NT2/D1 (cell line): ENCODE measurements at regions not wholly inside any gene's neighbourhood (a gene's known extent, or its start where the extent isn't known, plus 50 kb on each side); places are given as distances from the start of the nearest gene placed in this dataset.

Experiments used
- DNase-seq: peaks from one replicate; pipeline ENCODE4 v3.0.0-alpha.2; 2011; ENCODE audit warnings: low read depth, low spot score
- H3K27me3 ChIP-seq: 2 replicates; pipeline ENCODE4 v1.6.0; 2011; ENCODE audit warnings: mild to moderate bottlenecking; ENCODE audit not compliant: insufficient read length, insufficient read depth
- H3K36me3 ChIP-seq: 2 replicates; pipeline ENCODE4 v1.6.1; 2011; ENCODE audit warnings: mild to moderate bottlenecking, low read length, mixed read lengths; ENCODE audit not compliant: insufficient read depth, insufficient read length
- H3K4me1 ChIP-seq: 2 replicates; pipeline ENCODE4 v1.5.1; 2011; ENCODE audit not compliant: insufficient read depth, insufficient read length
- H3K4me3 ChIP-seq: 2 replicates; pipeline ENCODE4 v1.5.1; 2011; ENCODE audit warnings: low read depth; ENCODE audit not compliant: insufficient read length
- H3K9ac ChIP-seq: 2 replicates; pipeline ENCODE4 v1.6.0; 2011; ENCODE audit warnings: low read depth; ENCODE audit not compliant: insufficient read length
- H3K9me3 ChIP-seq: 2 replicates; pipeline ENCODE4 v1.5.1; 2011; ENCODE audit warnings: mild to moderate bottlenecking, low read length; ENCODE audit not compliant: insufficient read depth
- SUZ12 ChIP-seq: IDR thresholded peaks from 2 replicates; pipeline ENCODE4 v1.6.1; 2011; ENCODE audit not compliant: insufficient read length, insufficient read depth; ENCODE audit errors: extremely low read depth
- YY1 ChIP-seq: IDR thresholded peaks from 2 replicates; pipeline ENCODE4 v1.6.1; 2011; ENCODE audit not compliant: insufficient read length, insufficient read depth
- ZNF274 ChIP-seq: IDR thresholded peaks from 2 replicates; pipeline ENCODE4 v1.6.1; 2011; ENCODE audit warnings: mild to moderate bottlenecking, low read depth, low read length

DNA sequence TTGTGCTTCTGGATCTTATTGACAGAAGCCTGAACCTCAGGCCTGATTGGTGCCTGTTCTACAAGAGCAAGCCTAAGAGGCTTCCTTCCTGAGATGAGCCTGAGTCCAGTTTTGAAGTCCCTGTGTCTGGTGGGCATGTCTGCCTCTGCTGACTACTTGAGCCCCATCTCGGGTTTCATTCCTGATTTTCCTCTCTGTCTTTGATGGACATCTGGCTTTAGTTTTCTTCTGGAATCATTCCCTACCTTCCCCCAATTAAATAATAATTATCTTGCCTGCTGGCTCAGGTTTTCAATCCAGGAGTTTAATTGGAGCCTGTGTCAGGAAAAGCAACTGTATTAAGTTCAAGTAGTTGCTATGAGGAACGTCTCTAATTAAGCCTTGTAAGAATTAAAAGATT is 135.5 kb upstream of the MC4R start:
- DNase-seq, result no peak
- Histone ChIP-seq H3K27me3 (no peaks in the 10 kb centered on the region), H3K9me3 (no peaks in the 10 kb centered on the region), H3K4me3 (no peak overlapping the region), H3K4me1 (no peaks in the 10 kb centered on the region), H3K9ac (no peak overlapping the region), H3K36me3 (no peaks in the 10 kb centered on the region)
- no peak for TF ChIP-seq SUZ12
- TF ChIP-seq ZNF274, result no peak

GRCh38 chr18:60534538-60534937 is 162.0 kb upstream of the MC4R start:
- Histone ChIP-seq H3K36me3 (no peaks in the 10 kb centered on the region), H3K27me3 (no peaks in the 10 kb centered on the region), H3K9me3 (no peaks in the 10 kb centered on the region), H3K4me1 (no peaks in the 10 kb centered on the region), H3K4me3 (no peak overlapping the region), H3K9ac (no peak overlapping the region)
- TF ChIP-seq ZNF274 (no peak), SUZ12 (no peak), YY1 (no peak)
- DNase-seq, result no peak

- Histone ChIP-seq H3K9me3 (no peaks in the 10 kb centered on the region), H3K9ac (no peak overlapping the region), H3K27me3 (no peaks in the 10 kb centered on the region), H3K4me1 (no peaks in the 10 kb centered on the region), H3K4me3 (no peak overlapping the region), H3K36me3 (no peaks in the 10 kb centered on the region)
- TF ChIP-seq YY1 (no peak), ZNF274 (no peak), SUZ12 (no peak)
- DNase-seq, result no peak
Measured at GRCh38 chr18:60537074-60537473, 164.5 kb upstream of the MC4R start.

DNA sequence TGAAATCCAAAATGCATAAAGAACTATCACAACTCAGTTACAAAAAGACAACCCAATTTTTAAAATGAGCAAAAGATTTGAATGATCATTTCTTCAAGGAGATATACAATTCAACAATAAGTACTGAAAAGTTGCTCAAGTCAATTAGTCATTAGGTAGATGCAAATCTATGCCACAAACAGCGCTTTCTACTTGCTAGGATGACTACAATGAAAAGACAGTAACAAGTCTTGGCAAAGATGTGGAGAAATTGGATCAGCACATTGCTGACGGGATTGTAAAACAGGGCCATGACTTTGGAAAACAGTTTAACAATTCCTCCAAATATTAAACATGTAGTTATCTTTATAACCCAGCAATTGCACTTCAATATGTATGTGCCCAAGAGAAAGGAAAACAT is 166.3 kb upstream of the MC4R start:
- H3K9ac ChIP-seq, result no peak overlapping the region
- no peak overlapping the region for H3K4me3 ChIP-seq
- H3K9me3 ChIP-seq, result no peaks in the 10 kb centered on the region
- DNase-seq, result no peak
- no peaks in the 10 kb centered on the region for H3K27me3 ChIP-seq
- TF ChIP-seq YY1 (no peak), SUZ12 (no peak), ZNF274 (no peak)
- no peaks in the 10 kb centered on the region for H3K36me3 ChIP-seq
- H3K4me1 ChIP-seq, result no peaks in the 10 kb centered on the region

DNA sequence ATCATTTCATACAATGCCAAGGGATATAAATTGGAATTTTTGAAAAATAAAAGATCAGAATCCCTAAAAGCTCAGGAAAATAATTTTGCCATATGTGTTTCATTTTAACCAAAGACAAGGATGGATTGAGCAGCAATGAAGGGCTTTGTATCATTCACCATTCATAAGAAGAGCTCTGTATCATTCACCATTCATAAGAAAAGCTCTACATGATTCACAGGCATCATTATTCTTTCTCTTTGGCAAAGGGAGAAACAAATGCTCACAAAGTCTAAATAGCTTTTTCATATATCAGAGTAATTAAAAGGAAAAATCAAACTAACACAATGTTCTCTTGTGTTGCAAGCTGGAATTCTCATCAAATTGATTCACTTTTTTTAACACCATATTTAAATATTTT is 169.1 kb upstream of the MC4R start:
- TF ChIP-seq SUZ12 (no peak), ZNF274 (no peak), YY1 (no peak)
- H3K9ac ChIP-seq, result no peak overlapping the region
- H3K36me3 ChIP-seq, result no peaks in the 10 kb centered on the region
- H3K27me3 ChIP-seq, result no peaks in the 10 kb centered on the region
- H3K4me3 ChIP-seq, result no peak overlapping the region
- no peaks in the 10 kb centered on the region for H3K9me3 ChIP-seq
- H3K4me1 ChIP-seq, result no peaks in the 10 kb centered on the region
- no peak for DNase-seq

DNA sequence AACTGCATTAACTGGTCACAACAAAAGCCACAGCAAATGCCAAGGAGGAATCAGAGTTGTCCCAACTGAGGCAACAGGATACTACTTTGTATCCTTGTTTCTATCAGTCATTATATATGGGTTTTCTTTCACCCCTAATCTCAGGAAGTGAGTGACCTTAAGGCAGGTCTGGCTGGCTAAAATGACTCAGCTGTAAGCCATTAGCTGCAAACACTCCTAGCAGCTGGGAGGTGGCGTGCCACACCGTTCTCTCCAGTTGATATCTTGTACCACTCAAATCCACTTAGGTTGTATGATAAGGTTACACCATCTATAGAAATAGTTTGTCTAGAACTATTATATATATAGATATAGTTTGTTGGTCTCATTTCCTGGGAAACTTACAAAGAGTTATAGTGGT is 171.1 kb upstream of the MC4R start:
- Histone ChIP-seq H3K9me3 (no peaks in the 10 kb centered on the region), H3K27me3 (no peaks in the 10 kb centered on the region), H3K9ac (no peak overlapping the region), H3K4me3 (no peak overlapping the region), H3K36me3 (no peaks in the 10 kb centered on the region), H3K4me1 (no peaks in the 10 kb centered on the region)
- no peak for TF ChIP-seq ZNF274
- TF ChIP-seq SUZ12, result no peak
- no peak for TF ChIP-seq YY1
- no peak for DNase-seq

- H3K9ac ChIP-seq, result no peak overlapping the region
- H3K4me3 ChIP-seq, result no peak overlapping the region
Measured at GRCh38 chr18:60549338-60549960, 176.9 kb upstream of the MC4R start.

GRCh38 chr18:60552948-60553347 is 180.4 kb upstream of the MC4R start:
- H3K4me3 ChIP-seq, result no peak overlapping the region
- H3K27me3 ChIP-seq, result no peaks in the 10 kb centered on the region
- TF ChIP-seq SUZ12 (no peak), YY1 (no peak), ZNF274 (no peak)
- no peaks in the 10 kb centered on the region for H3K36me3 ChIP-seq
- no peak for DNase-seq
- no peak overlapping the region for H3K9ac ChIP-seq
- no peaks in the 10 kb centered on the region for H3K4me1 ChIP-seq
- H3K9me3 ChIP-seq, result no peaks in the 10 kb centered on the region; the same call in 1 of the 2 replicates

More at GRCh38 chr18:60549338-60549960, 176.9 kb upstream of the MC4R start:
- Histone ChIP-seq H3K36me3 (no peaks in the 10 kb centered on the region), H3K27me3 (no peaks in the 10 kb centered on the region), H3K4me1 (no peaks in the 10 kb centered on the region), H3K9me3 (no peaks in the 10 kb centered on the region; the same call in 1 of the 2 replicates)
- peak; percentile 30 for DNase-seq
- TF ChIP-seq ZNF274 (no peak), YY1 (no peak), SUZ12 (no peak)
